PFSK-1 (cell line): ENCODE measurements at regions not wholly inside any gene's neighbourhood (a gene's known extent, or its start where the extent isn't known, plus 50 kb on each side); places are given as distances from the start of the nearest gene placed in this dataset.

Experiments used
- FOXP2 ChIP-seq: optimal IDR thresholded peaks from 2 replicates; pipeline ENCODE3; 2011; ENCODE audit warnings: borderline replicate concordance, control low read depth, inconsistent platforms; ENCODE audit not compliant: insufficient read depth; ENCODE audit errors: extremely low read length, extremely low read depth
- POLR2AphosphoS5 ChIP-seq: IDR thresholded peaks from 2 replicates; pipeline ENCODE4 v1.6.1; 2012; ENCODE audit warnings: low read depth, mild to moderate bottlenecking, control low read depth, low read length, moderate library complexity
- SIN3A ChIP-seq: IDR thresholded peaks from 2 replicates; pipeline ENCODE4 v1.6.1; 2012; ENCODE audit warnings: mild to moderate bottlenecking, low read length, moderate library complexity, borderline replicate concordance; ENCODE audit not compliant: insufficient read depth
- TAF1 ChIP-seq: IDR thresholded peaks from 2 replicates; pipeline ENCODE4 v1.6.1; 2012; ENCODE audit warnings: low read length, control low read depth, borderline replicate concordance; ENCODE audit not compliant: insufficient read depth
- TF ChIP-seq, protein P1 (sequence below), 2 experiments: IDR thresholded peaks; 2 replicates each; pipeline versions ENCODE4 v1.6.1 to v1.8.0; 2011 to 2012; ENCODE audit warnings: low read depth in 2 of 2, low read length in 2 of 2, control low read depth in 1 of 2, inconsistent platforms in 1 of 2, mild to moderate bottlenecking in 1 of 2, moderate library complexity in 1 of 2; ENCODE audit not compliant: insufficient read depth in 1 of 2

DNA sequence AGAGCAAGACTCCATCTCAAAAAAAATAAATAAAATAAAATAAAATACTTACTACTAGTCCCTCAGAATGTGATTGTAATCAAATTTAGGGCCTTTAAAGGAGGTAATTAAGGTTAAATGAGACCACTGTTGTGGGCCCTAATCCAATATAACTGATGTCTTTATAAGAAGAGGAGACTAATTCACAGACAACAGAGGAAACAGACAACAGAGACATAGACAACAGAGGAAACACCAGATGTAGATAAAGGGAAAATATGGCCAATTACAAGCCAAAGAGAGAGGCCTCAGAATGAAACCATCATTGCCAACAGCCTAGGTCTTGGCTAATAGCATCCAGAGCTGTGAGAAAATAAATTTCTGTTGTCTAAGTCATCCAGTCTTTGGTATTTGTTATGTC, 669.0 kb upstream of the FOXG1 start:
- TF ChIP-seq POLR2AphosphoS5: no peak
- TF ChIP-seq SIN3A: no peak
- no peak for TF ChIP-seq FOXP2
- no peak for TF ChIP-seq TAF1
- TF ChIP-seq, protein P1, sequence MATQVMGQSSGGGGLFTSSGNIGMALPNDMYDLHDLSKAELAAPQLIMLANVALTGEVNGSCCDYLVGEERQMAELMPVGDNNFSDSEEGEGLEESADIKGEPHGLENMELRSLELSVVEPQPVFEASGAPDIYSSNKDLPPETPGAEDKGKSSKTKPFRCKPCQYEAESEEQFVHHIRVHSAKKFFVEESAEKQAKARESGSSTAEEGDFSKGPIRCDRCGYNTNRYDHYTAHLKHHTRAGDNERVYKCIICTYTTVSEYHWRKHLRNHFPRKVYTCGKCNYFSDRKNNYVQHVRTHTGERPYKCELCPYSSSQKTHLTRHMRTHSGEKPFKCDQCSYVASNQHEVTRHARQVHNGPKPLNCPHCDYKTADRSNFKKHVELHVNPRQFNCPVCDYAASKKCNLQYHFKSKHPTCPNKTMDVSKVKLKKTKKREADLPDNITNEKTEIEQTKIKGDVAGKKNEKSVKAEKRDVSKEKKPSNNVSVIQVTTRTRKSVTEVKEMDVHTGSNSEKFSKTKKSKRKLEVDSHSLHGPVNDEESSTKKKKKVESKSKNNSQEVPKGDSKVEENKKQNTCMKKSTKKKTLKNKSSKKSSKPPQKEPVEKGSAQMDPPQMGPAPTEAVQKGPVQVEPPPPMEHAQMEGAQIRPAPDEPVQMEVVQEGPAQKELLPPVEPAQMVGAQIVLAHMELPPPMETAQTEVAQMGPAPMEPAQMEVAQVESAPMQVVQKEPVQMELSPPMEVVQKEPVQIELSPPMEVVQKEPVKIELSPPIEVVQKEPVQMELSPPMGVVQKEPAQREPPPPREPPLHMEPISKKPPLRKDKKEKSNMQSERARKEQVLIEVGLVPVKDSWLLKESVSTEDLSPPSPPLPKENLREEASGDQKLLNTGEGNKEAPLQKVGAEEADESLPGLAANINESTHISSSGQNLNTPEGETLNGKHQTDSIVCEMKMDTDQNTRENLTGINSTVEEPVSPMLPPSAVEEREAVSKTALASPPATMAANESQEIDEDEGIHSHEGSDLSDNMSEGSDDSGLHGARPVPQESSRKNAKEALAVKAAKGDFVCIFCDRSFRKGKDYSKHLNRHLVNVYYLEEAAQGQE (IDR thresholded peaks at IDR 0.05; ENCODE audit: insufficient read depth in 1 of 2, low read depth in 2 of 2, low read length in 2 of 2): no peak

DNA sequence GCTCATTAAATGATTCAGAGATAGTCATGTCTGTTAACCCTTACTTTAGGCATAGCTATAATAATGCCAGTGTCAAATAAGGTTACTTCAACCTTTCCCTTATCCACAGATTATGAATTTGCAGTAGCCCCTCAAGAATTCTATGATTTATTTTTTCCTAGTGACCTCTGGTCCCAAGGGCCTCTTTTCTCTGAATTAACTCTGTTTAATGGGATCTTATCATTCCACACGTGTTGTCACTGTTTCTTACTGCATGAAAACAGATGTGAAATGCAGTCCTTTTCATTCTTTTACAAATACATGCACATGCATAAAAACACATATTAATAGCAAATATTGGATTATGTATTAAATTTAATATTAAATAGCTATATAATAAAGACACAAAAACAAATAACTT, 667.7 kb upstream of the FOXG1 start:
- TF ChIP-seq POLR2AphosphoS5 (no peak), FOXP2 (no peak), TAF1 (no peak), SIN3A (no peak)
- TF ChIP-seq, protein P1 (IDR thresholded peaks at IDR 0.05; ENCODE audit: insufficient read depth in 1 of 2, low read depth in 2 of 2, low read length in 2 of 2): no peak

DNA sequence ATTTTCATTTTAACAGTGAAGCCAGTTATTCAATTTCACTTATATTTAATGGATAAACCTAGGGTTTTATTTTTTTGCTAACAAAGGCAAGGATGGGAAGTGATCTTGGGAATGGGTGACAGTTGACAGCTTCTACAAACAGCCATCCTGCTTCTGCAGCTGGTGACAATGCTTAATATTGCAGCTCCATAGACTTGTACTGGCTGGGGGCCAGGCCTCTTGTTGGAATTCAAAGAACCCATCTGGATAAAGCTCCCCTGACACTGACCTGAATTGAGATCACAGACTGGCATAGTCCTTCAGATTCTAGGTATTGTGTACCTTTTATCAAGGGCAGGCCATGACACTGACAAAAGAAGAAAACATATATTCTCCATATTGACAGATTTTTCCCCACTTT, 664.6 kb upstream of the FOXG1 start:
- TF ChIP-seq FOXP2 (no peak), POLR2AphosphoS5 (no peak), TAF1 (no peak), SIN3A (no peak)
- TF ChIP-seq, protein P1 (IDR thresholded peaks at IDR 0.05; ENCODE audit: insufficient read depth in 1 of 2, low read depth in 2 of 2, low read length in 2 of 2): no peak

DNA sequence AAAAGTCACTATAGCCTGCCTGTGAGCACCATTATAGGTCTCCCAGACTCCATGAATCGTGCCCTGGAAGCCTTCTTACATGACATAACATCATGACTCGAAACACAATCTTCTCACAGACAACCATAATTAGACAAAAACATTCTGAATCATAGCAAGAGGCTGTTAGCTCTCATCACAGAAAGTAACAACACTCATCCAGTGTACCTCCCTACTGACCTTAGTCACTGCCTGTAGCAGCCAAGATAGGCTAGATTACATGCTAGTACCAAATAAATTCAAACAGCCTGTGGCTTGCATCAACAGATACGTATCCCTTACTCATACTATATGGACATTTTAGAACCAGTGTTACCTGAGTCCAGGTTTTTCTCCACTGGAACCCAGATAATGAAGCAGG, 663.8 kb upstream of the FOXG1 start:
- TF ChIP-seq POLR2AphosphoS5 (no peak), TAF1 (no peak), FOXP2 (no peak), SIN3A (no peak)
- TF ChIP-seq, protein P1 (IDR thresholded peaks at IDR 0.05; ENCODE audit: insufficient read depth in 1 of 2, low read depth in 2 of 2, low read length in 2 of 2): no peak

DNA sequence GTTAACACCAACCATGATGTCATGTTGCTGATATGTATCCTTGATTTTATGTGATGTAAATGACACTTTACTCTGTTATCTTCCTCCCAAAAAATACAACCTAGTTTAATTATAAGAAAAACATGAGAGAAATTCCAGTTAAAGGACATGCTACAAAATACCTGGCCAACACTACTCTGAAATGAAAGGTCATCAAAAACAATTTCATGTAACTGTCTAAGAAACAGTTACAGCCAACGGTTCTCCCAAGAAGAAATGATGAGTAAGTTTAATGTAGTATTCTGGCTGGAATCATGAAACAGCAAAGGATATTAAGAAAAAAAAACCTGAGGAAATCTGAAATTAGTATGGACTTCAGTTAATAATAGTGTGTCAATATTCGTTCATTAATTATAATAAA, 653.3 kb upstream of the FOXG1 start:
- TF ChIP-seq SIN3A: no peak
- TF ChIP-seq FOXP2: no peak
- TF ChIP-seq, protein P1 (IDR thresholded peaks at IDR 0.05; ENCODE audit: insufficient read depth in 1 of 2, low read depth in 2 of 2, low read length in 2 of 2): no peak
- no peak for TF ChIP-seq TAF1
- TF ChIP-seq POLR2AphosphoS5: no peak
